ENCODE measurements at regions not wholly inside any gene's neighbourhood (a gene's known extent, or its start where the extent isn't known, plus 50 kb on each side); places are given as distances from the start of the nearest gene placed in this dataset.

DNA sequence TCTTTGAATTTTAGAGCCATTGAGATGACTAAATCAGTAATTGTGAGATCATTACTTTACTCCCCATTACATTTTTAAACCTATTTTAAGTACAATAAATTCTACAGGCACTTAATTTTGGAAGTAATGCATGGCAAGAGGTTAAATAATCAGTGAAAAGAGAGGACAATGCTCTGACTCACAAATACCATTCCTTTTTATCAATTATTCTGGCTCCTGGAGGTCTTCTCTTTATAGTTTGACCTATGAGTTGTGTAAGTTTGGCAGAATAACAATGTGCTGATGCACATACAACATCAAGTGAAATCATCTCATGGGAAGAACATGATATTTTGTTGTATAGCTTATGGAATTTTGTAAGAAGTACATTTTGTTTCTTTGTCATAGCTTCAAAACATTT is 166.7 kb downstream of the TMTC3 start:
- FAIRE-seq (no peak), DNase-seq (ENCODE audit: low spot score) (no peak), ATAC-seq (no peak)
- Histone ChIP-seq H3K36me3 (replicated peaks in 1 of 2; ENCODE audit: control insufficient read depth in 1 of 2, insufficient read depth in 2 of 2, low read length in 2 of 2) (no peaks in the 10 kb centered on the region), H3K4me3 (replicated peaks in 1 of 3; ENCODE audit: insufficient read depth in 1 of 3, low read depth in 2 of 3, low read length in 3 of 3) (no peak overlapping the region), H3K4me2 (ENCODE audit: low read depth, low read length) (no peak overlapping the region), H3K27ac (ENCODE audit: extremely low read length, insufficient read depth, low read length) (no peak overlapping the region), H3K27me3 (ENCODE audit: control insufficient read depth in 1 of 2, insufficient read depth in 2 of 2, low read length in 2 of 2) (no peaks in the 10 kb centered on the region), H3K4me1 (ENCODE audit: insufficient read depth, low read length) (0 out of 2 replicates have a peak, but pooled peaks cover 5% of the 10 kb centered on the region), H2AFZ (ENCODE audit: low read length) (no peak overlapping the region), H3K79me2 (ENCODE audit: insufficient read depth, low read length) (no peaks in the 10 kb centered on the region), H3K9me3 (ENCODE audit: low read length) (no peaks in the 10 kb centered on the region), H3K9ac (ENCODE audit: insufficient read depth, low read depth, low read length) (no peak overlapping the region), H4K20me1 (ENCODE audit: insufficient read depth, low read length) (no peaks in the 10 kb centered on the region)
- in situ Hi-C loops (cut with HindIII; ENCODE audit: extremely low pct_ligation_motif_present, low pct_unique_long_range_greater_than_20kb) (no loop called here), intact Hi-C loops (cut with micrococcal nuclease; ENCODE audit: unreplicated experiment) (no loop called here)
- TF ChIP-seq ISL2 (CRISPR knock-in tag; IDR thresholded peaks at IDR 0.05), result no peak
- no peak for TF ChIP-seq ZNF292 (CRISPR knock-in tag; IDR thresholded peaks at IDR 0.05; ENCODE audit: borderline replicate concordance, low read depth)
- no peak for TF ChIP-seq HMG20B (CRISPR knock-in tag; conservative IDR thresholded peaks at IDR 0.05)
- no peak for TF ChIP-seq ZNF878 (CRISPR knock-in tag; IDR thresholded peaks at IDR 0.05)
- BruUV-seq (replicated peaks), result no TSS peak
- CTCF ChIA-PET (ENCODE audit: low intra/inter-chr PET ratio, low total read pairs), result no interaction called here
- POLR2A ChIA-PET, result no interaction called here

- intact Hi-C loops (cut with micrococcal nuclease; ENCODE audit: unreplicated experiment) (no loop called here), in situ Hi-C loops (cut with HindIII; ENCODE audit: extremely low pct_ligation_motif_present, low pct_unique_long_range_greater_than_20kb) (no loop called here)
- BruUV-seq (replicated peaks), result no TSS peak
- 0 out of 2 replicates have a peak, but pooled peaks cover 5% of the 10 kb centered on the region for H3K4me1 ChIP-seq (ENCODE audit: insufficient read depth, low read length)
- no peaks in the 10 kb centered on the region for H4K20me1 ChIP-seq (ENCODE audit: insufficient read depth, low read length)
- H3K9me3 ChIP-seq (ENCODE audit: low read length), result no peaks in the 10 kb centered on the region
- no peak overlapping the region for H2AFZ ChIP-seq (ENCODE audit: low read length)
- H3K36me3 ChIP-seq (replicated peaks in 1 of 2; ENCODE audit: control insufficient read depth in 1 of 2, insufficient read depth in 2 of 2, low read length in 2 of 2), result no peaks in the 10 kb centered on the region
- no peak overlapping the region for H3K4me2 ChIP-seq (ENCODE audit: low read depth, low read length)
- H3K27ac ChIP-seq (ENCODE audit: extremely low read length, insufficient read depth, low read length), result no peak overlapping the region
- ChIA-PET POLR2A (no interaction called here), CTCF (ENCODE audit: low intra/inter-chr PET ratio, low total read pairs) (no interaction called here)
- no peak for DNase-seq (ENCODE audit: low spot score)
- 2% methylated on average over 2 of the region's 2 CpGs for WGBS (ENCODE audit: low lambda C conversion rate)
- H3K9ac ChIP-seq (ENCODE audit: insufficient read depth, low read depth, low read length), result no peak overlapping the region
- no peak overlapping the region for H3K4me3 ChIP-seq (replicated peaks in 1 of 3; ENCODE audit: insufficient read depth in 1 of 3, low read depth in 2 of 3, low read length in 3 of 3)
- no peak for FAIRE-seq
- ATAC-seq, result no peak
- H3K27me3 ChIP-seq (ENCODE audit: control insufficient read depth in 1 of 2, insufficient read depth in 2 of 2, low read length in 2 of 2), result no peaks in the 10 kb centered on the region
- H3K79me2 ChIP-seq (ENCODE audit: insufficient read depth, low read length), result no peaks in the 10 kb centered on the region
- no peak for TF ChIP-seq NBN (conservative IDR thresholded peaks at IDR 0.05)
Observed at GRCh38 chr12:88309546-88309945, 167.4 kb downstream of the TMTC3 start.
